ENCODE measurements at regions not wholly inside any gene's neighbourhood (a gene's known extent, or its start where the extent isn't known, plus 50 kb on each side); places are given as distances from the start of the nearest gene placed in this dataset.

GRCh38 chr20:54716174-54716747, 240.9 kb downstream of the DOK5 start:
- Histone ChIP-seq H3K9ac (ENCODE audit: low read length) (no peak overlapping the region), H2BK5ac (ENCODE audit: low read depth, low read length, poor library complexity, severe bottlenecking) (no peak overlapping the region), H2AFZ (ENCODE audit: low read depth, low read length) (no peak overlapping the region), H2BK12ac (ENCODE audit: low read length in 2 of 2) (no peak overlapping the region), H3K9me3 (ENCODE audit: control insufficient read depth, low read length) (no peaks in the 10 kb centered on the region), H2BK120ac (ENCODE audit: low read depth, low read length) (no peak overlapping the region), H4K91ac (ENCODE audit: low read length) (no peak overlapping the region), H3K27me3 (ENCODE audit: control insufficient read depth in 1 of 2, insufficient read depth in 1 of 2, low read length in 2 of 2) (peaks cover 0 to 3% of the 10 kb centered on the region in 2 experiments), H2AK5ac (ENCODE audit: low read length, severe bottlenecking) (no peak overlapping the region), H3K18ac (ENCODE audit: low read depth in 1 of 2, low read length in 2 of 2) (no peak overlapping the region), H3K14ac (ENCODE audit: low read length in 2 of 2) (no peak overlapping the region), H3K79me1 (replicated peaks; ENCODE audit: low read length, poor library complexity, severe bottlenecking) (no peaks in the 10 kb centered on the region), H3K27ac (ENCODE audit: low read length, poor library complexity, severe bottlenecking) (no peak overlapping the region), H3K4me2 (ENCODE audit: low read length, poor library complexity, severe bottlenecking) (no peak overlapping the region), H3K4me1 (ENCODE audit: control insufficient read depth, insufficient read depth, low read depth, low read length) (no peaks in the 10 kb centered on the region), H2BK15ac (ENCODE audit: low read depth, poor library complexity, severe bottlenecking) (no peak overlapping the region), H3K36me3 (ENCODE audit: control insufficient read depth in 1 of 2, insufficient read depth in 2 of 2, low read depth in 1 of 2, low read length in 2 of 2) (no peaks in the 10 kb centered on the region), H4K8ac (ENCODE audit: low read length) (no peak overlapping the region), H3K4me3 (ENCODE audit: insufficient read depth in 1 of 2, low read depth in 1 of 2, low read length in 2 of 2) (no peak overlapping the region), H3K4ac (ENCODE audit: low read depth in 1 of 2, low read length in 2 of 2) (no peak overlapping the region), H3K23ac (ENCODE audit: low read length in 2 of 2) (no peak overlapping the region)
- 89% methylated on average over 4 of the region's 5 CpGs for WGBS
- DNase-seq = no peak

- no peak overlapping the region for H2BK15ac ChIP-seq (ENCODE audit: low read depth, poor library complexity, severe bottlenecking)
- no peak overlapping the region for H2BK12ac ChIP-seq (ENCODE audit: low read length in 2 of 2)
- H3K79me1 ChIP-seq (replicated peaks; ENCODE audit: low read length, poor library complexity, severe bottlenecking) = no peaks in the 10 kb centered on the region
- H3K27me3 ChIP-seq (ENCODE audit: control insufficient read depth in 1 of 2, insufficient read depth in 1 of 2, low read length in 2 of 2) = peaks cover 0 to 6% of the 10 kb centered on the region in 2 experiments
- H3K9ac ChIP-seq (ENCODE audit: low read length) = no peak overlapping the region
- H3K4me2 ChIP-seq (ENCODE audit: low read length, poor library complexity, severe bottlenecking) = no peak overlapping the region
- H2BK120ac ChIP-seq (ENCODE audit: low read depth, low read length) = no peak overlapping the region
- no peak overlapping the region for H3K14ac ChIP-seq (ENCODE audit: low read length in 2 of 2)
- no peak overlapping the region for H2BK5ac ChIP-seq (ENCODE audit: low read depth, low read length, poor library complexity, severe bottlenecking)
- H3K18ac ChIP-seq (ENCODE audit: low read depth in 1 of 2, low read length in 2 of 2) = no peak overlapping the region
- 54% methylated on average over 3 of the region's 3 CpGs for WGBS
- no peak overlapping the region for H2AFZ ChIP-seq (ENCODE audit: low read depth, low read length)
- H3K4me1 ChIP-seq (ENCODE audit: control insufficient read depth, insufficient read depth, low read depth, low read length) = no peaks in the 10 kb centered on the region
- H4K8ac ChIP-seq (ENCODE audit: low read length) = no peak overlapping the region
- no peak overlapping the region for H3K4ac ChIP-seq (ENCODE audit: low read depth in 1 of 2, low read length in 2 of 2)
- no peaks in the 10 kb centered on the region for H3K9me3 ChIP-seq (ENCODE audit: control insufficient read depth, low read length)
- H4K91ac ChIP-seq (ENCODE audit: low read length) = no peak overlapping the region
- no peak for DNase-seq
- H3K36me3 ChIP-seq (ENCODE audit: control insufficient read depth in 1 of 2, insufficient read depth in 2 of 2, low read depth in 1 of 2, low read length in 2 of 2) = no peaks in the 10 kb centered on the region
- H3K4me3 ChIP-seq (ENCODE audit: insufficient read depth in 1 of 2, low read depth in 1 of 2, low read length in 2 of 2) = no peak overlapping the region
- no peak overlapping the region for H3K23ac ChIP-seq (ENCODE audit: low read length in 2 of 2)
- no peak overlapping the region for H2AK5ac ChIP-seq (ENCODE audit: low read length, severe bottlenecking)
- H3K27ac ChIP-seq (ENCODE audit: low read length, poor library complexity, severe bottlenecking) = no peak overlapping the region
Observed at GRCh38 chr20:54714817-54715216, 239.4 kb downstream of the DOK5 start.

- no peak overlapping the region for H2AK5ac ChIP-seq (ENCODE audit: low read length, severe bottlenecking)
- no peak for DNase-seq
- H3K4ac ChIP-seq (ENCODE audit: low read depth in 1 of 2, low read length in 2 of 2) = no peak overlapping the region
- H3K18ac ChIP-seq (ENCODE audit: low read depth in 1 of 2, low read length in 2 of 2) = no peak overlapping the region
- H3K4me2 ChIP-seq (ENCODE audit: low read length, poor library complexity, severe bottlenecking) = no peak overlapping the region
- H3K23ac ChIP-seq (ENCODE audit: low read length in 2 of 2) = no peak overlapping the region
- no peak overlapping the region for H3K27ac ChIP-seq (ENCODE audit: low read length, poor library complexity, severe bottlenecking)
- H3K9ac ChIP-seq (ENCODE audit: low read length) = no peak overlapping the region
- H3K79me1 ChIP-seq (replicated peaks; ENCODE audit: low read length, poor library complexity, severe bottlenecking) = no peaks in the 10 kb centered on the region
- H2BK120ac ChIP-seq (ENCODE audit: low read depth, low read length) = no peak overlapping the region
- no peak overlapping the region for H4K8ac ChIP-seq (ENCODE audit: low read length)
- peaks cover 0 to 6% of the 10 kb centered on the region in 2 experiments for H3K27me3 ChIP-seq (ENCODE audit: control insufficient read depth in 1 of 2, insufficient read depth in 1 of 2, low read length in 2 of 2)
- no peak overlapping the region for H3K4me3 ChIP-seq (ENCODE audit: insufficient read depth in 1 of 2, low read depth in 1 of 2, low read length in 2 of 2)
- H3K4me1 ChIP-seq (ENCODE audit: control insufficient read depth, insufficient read depth, low read depth, low read length) = no peaks in the 10 kb centered on the region
- H2AFZ ChIP-seq (ENCODE audit: low read depth, low read length) = no peak overlapping the region
- H2BK12ac ChIP-seq (ENCODE audit: low read length in 2 of 2) = no peak overlapping the region
- 85% methylated on average over 3 of the region's 4 CpGs for WGBS
- no peak overlapping the region for H2BK5ac ChIP-seq (ENCODE audit: low read depth, low read length, poor library complexity, severe bottlenecking)
- no peaks in the 10 kb centered on the region for H3K36me3 ChIP-seq (ENCODE audit: control insufficient read depth in 1 of 2, insufficient read depth in 2 of 2, low read depth in 1 of 2, low read length in 2 of 2)
- H3K9me3 ChIP-seq (ENCODE audit: control insufficient read depth, low read length) = no peaks in the 10 kb centered on the region
- H4K91ac ChIP-seq (ENCODE audit: low read length) = no peak overlapping the region
- no peak overlapping the region for H2BK15ac ChIP-seq (ENCODE audit: low read depth, poor library complexity, severe bottlenecking)
- H3K14ac ChIP-seq (ENCODE audit: low read length in 2 of 2) = no peak overlapping the region
Observed at GRCh38 chr20:54713727-54714126, 238.3 kb downstream of the DOK5 start.

GRCh38 chr20:54711071-54711470, 235.7 kb downstream of the DOK5 start:
- Histone ChIP-seq H3K79me1 (replicated peaks; ENCODE audit: low read length, poor library complexity, severe bottlenecking) (no peaks in the 10 kb centered on the region), H2BK5ac (ENCODE audit: low read depth, low read length, poor library complexity, severe bottlenecking) (no peak overlapping the region)

More at GRCh38 chr20:54711071-54711470, 235.7 kb downstream of the DOK5 start:
- Histone ChIP-seq H3K4me3 (ENCODE audit: insufficient read depth in 1 of 2, low read depth in 1 of 2, low read length in 2 of 2) (no peak overlapping the region), H3K36me3 (ENCODE audit: control insufficient read depth in 1 of 2, insufficient read depth in 2 of 2, low read depth in 1 of 2, low read length in 2 of 2) (no peaks in the 10 kb centered on the region), H3K14ac (ENCODE audit: low read length in 2 of 2) (no peak overlapping the region), H3K9me3 (ENCODE audit: control insufficient read depth, low read length) (no peaks in the 10 kb centered on the region), H4K8ac (ENCODE audit: low read length) (no peak overlapping the region), H3K27me3 (ENCODE audit: control insufficient read depth in 1 of 2, insufficient read depth in 1 of 2, low read length in 2 of 2) (peaks cover 0 to 6% of the 10 kb centered on the region in 2 experiments), H3K9ac (ENCODE audit: low read length) (no peak overlapping the region), H3K4me2 (ENCODE audit: low read length, poor library complexity, severe bottlenecking) (no peak overlapping the region), H3K23ac (ENCODE audit: low read length in 2 of 2) (no peak overlapping the region), H3K4me1 (ENCODE audit: control insufficient read depth, insufficient read depth, low read depth, low read length) (no peaks in the 10 kb centered on the region), H2AK5ac (ENCODE audit: low read length, severe bottlenecking) (no peak overlapping the region), H4K91ac (ENCODE audit: low read length) (no peak overlapping the region), H3K27ac (ENCODE audit: low read length, poor library complexity, severe bottlenecking) (no peak overlapping the region), H3K4ac (ENCODE audit: low read depth in 1 of 2, low read length in 2 of 2) (no peak overlapping the region), H2BK120ac (ENCODE audit: low read depth, low read length) (no peak overlapping the region), H2BK12ac (ENCODE audit: low read length in 2 of 2) (no peak overlapping the region), H3K18ac (ENCODE audit: low read depth in 1 of 2, low read length in 2 of 2) (no peak overlapping the region), H2AFZ (ENCODE audit: low read depth, low read length) (no peak overlapping the region), H2BK15ac (ENCODE audit: low read depth, poor library complexity, severe bottlenecking) (no peak overlapping the region)
- DNase-seq = no peak
- WGBS = no CpG with 5 or more reads among the region's 4 CpGs

All from mesenchymal stem cell (in vitro differentiated cells and primary cell).